GM12864 (cell line): ENCODE measurements at regions not wholly inside any gene's neighbourhood (a gene's known extent, or its start where the extent isn't known, plus 50 kb on each side); places are given as distances from the start of the nearest gene placed in this dataset.

Experiments used
- DNase-seq: peaks from one replicate; pipeline ENCODE4 v3.0.0-alpha.2; 2011; ENCODE audit warnings: low read depth
- H3K4me3 ChIP-seq: 2 replicates; pipeline ENCODE4 v1.5.1; 2011; ENCODE audit warnings: mild to moderate bottlenecking, low read depth, low read length, control low read depth
- CTCF ChIP-seq: IDR thresholded peaks from 2 replicates; pipeline ENCODE4 v1.5.1; 2011; ENCODE audit warnings: low read depth, mild to moderate bottlenecking, moderate library complexity, low read length, control low read depth, inconsistent platforms; ENCODE audit errors: missing control alignments

GRCh38 chr18:42306594-42306980 lies 351.6 kb downstream of the PIK3C3 start:
- no peak for DNase-seq
- no peak for TF ChIP-seq CTCF
- H3K4me3 ChIP-seq = no peak overlapping the region

DNA sequence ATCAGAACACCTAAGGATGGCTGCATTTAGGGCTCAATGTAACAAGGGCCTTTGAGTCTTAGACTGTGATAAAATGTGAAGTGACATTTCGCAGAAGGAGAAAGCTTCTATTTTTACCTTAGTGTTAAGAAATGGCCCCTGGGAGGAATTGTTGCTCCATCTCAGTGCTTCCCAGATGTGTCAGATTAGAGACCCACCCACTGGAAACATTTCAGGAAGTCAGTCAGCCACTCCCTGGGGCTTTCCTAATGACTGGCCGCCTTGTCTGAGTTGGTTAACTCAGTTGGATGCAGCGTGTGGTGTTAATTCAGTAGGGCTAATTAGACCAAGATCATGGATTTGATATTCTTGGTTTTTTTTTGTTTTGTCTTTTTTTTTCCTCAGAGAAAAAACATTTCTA lies 355.9 kb downstream of the PIK3C3 start:
- no peak for DNase-seq
- no peak overlapping the region for H3K4me3 ChIP-seq
- TF ChIP-seq CTCF = no peak

DNA sequence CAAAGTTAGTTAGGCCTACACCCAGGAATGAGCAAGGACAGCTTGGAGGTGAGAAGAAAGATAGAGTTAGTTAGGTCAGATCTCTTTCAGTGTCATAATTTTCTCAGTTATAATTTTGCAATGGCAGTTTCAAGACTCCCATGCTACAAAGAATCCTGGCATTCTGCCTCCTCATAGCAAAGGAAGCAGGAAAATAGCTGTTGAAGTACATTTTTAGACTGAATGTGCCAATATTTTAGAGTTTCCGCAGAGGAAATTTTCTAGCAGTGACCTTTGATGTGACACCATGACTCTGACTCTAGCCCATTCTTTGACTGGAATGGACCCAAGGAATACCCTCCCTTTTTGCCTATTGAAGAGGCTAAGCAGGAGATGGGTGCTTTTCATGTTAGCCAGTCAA lies 371.7 kb downstream of the PIK3C3 start:
- DNase-seq = no peak
- TF ChIP-seq CTCF = no peak
- no peak overlapping the region for H3K4me3 ChIP-seq

DNA sequence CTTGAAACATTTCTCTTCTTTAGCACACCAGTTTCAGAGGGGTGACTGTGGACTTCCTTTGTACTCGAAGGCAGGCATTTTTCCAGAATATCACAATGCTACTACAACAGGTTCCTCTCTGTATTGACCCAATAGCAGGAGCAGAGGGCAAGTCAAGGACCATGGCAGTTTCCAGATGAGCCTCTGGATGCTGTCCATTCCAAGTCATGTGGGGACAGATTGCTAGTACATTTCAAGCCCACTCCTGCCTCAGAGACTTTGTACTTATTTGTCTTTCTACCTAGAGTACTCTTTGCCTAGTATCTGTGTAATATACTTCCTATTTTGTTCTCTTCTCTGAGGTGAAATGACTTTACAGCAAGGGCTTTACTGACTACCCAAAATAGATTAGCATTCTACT lies 373.9 kb downstream of the PIK3C3 start:
- no peak for TF ChIP-seq CTCF
- DNase-seq = no peak
- no peak overlapping the region for H3K4me3 ChIP-seq

- H3K4me3 ChIP-seq = no peak overlapping the region
- no peak for TF ChIP-seq CTCF
- no peak for DNase-seq
These were observed 375.3 kb downstream of the PIK3C3 start for GRCh38 chr18:42330296-42330695.

GRCh38 chr18:42333558-42333957 lies 378.5 kb downstream of the PIK3C3 start:
- no peak for TF ChIP-seq CTCF
- DNase-seq = no peak
- H3K4me3 ChIP-seq = no peak overlapping the region

GRCh38 chr18:42334931-42335330 lies 379.9 kb downstream of the PIK3C3 start:
- TF ChIP-seq CTCF = no peak
- DNase-seq = no peak
- no peak overlapping the region for H3K4me3 ChIP-seq
